ENCODE measurements at regions not wholly inside any gene's neighbourhood (a gene's known extent, or its start where the extent isn't known, plus 50 kb on each side); places are given as distances from the start of the nearest gene placed in this dataset.

DNA sequence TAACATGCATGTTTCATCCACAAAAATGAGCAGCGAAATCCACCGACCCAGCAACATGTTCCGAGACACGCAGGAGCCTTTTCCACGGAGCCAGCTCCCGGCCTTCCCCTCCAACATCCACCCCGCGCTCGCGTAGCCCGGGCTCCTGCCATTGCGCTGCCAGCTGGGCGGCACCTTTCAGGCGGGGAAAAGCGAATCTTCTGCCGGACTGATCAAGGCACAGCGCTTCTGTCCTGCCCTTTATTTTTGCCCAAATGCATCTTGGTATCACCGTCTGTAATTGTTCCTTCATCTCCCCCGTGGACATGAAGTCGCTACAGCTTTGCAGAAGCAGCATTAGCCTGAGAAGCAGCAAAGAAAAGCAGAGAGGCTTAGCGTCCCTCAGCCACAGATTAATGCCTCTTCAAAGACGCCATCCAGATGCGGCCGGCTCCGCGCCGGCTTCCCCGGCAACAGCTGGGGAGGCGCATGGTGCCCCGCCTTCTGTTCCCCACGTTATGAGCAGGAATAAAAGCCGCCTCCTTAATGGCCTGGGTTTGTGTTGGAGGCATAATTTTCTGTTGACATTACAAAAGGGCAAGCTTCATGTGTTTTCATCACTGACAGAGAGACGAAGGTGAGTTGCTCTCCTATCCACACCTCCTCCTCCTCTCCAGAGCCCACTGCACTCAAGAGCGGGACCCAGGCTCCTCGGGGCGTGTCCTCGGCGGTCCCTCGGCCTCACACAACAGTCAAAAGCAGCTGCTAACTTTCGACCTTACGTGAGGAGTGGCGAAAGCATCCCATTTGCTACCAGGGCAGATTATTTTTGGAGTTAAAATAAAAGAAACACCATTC lies 122.1 kb upstream of the SALL3 start (continued):
- TF ChIP-seq TOX (CRISPR knock-in tag; IDR thresholded peaks at IDR 0.05; ENCODE audit: borderline replicate concordance), result no peak
- no peak for TF ChIP-seq ZNF565 (CRISPR knock-in tag; conservative IDR thresholded peaks at IDR 0.05; ENCODE audit: low read depth)
- TF ChIP-seq, protein P1, sequence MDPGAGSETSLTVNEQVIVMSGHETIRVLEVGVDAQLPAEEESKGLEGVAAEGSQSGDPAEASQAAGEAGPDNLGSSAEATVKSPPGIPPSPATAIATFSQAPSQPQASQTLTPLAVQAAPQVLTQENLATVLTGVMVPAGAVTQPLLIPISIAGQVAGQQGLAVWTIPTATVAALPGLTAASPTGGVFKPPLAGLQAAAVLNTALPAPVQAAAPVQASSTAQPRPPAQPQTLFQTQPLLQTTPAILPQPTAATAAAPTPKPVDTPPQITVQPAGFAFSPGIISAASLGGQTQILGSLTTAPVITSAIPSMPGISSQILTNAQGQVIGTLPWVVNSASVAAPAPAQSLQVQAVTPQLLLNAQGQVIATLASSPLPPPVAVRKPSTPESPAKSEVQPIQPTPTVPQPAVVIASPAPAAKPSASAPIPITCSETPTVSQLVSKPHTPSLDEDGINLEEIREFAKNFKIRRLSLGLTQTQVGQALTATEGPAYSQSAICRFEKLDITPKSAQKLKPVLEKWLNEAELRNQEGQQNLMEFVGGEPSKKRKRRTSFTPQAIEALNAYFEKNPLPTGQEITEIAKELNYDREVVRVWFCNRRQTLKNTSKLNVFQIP (CRISPR knock-in tag; IDR thresholded peaks at IDR 0.05; ENCODE audit: borderline replicate concordance, low read depth), result no peak
- no peak for TF ChIP-seq ARNTL (CRISPR knock-in tag; IDR thresholded peaks at IDR 0.05; ENCODE audit: borderline replicate concordance, low read depth)
- TF ChIP-seq PPARA (CRISPR knock-in tag; IDR thresholded peaks at IDR 0.05; ENCODE audit: borderline replicate concordance), result no peak
- no peak for TF ChIP-seq SNAI2 (CRISPR knock-in tag; IDR thresholded peaks at IDR 0.05)

DNA sequence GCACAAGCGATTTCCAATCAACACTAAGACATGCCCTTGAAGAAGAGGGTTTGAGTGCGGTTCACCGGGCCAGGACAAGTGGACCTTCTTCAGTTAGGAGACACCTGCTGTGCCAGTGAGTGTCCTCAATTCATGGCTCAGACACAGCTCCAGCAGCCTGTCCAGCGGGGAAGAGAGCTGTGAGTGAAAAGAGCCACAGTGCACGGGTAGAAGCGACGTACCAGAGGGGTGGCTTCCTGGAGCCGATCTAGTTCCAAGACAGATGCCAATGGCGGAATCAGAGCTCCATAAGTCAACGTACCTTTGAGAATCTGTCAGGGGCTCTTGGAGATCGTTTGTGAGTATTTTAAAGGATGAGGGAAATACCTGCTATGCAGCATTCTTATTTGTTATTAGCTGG lies 119.9 kb upstream of the SALL3 start:
- no peak for ATAC-seq

DNA sequence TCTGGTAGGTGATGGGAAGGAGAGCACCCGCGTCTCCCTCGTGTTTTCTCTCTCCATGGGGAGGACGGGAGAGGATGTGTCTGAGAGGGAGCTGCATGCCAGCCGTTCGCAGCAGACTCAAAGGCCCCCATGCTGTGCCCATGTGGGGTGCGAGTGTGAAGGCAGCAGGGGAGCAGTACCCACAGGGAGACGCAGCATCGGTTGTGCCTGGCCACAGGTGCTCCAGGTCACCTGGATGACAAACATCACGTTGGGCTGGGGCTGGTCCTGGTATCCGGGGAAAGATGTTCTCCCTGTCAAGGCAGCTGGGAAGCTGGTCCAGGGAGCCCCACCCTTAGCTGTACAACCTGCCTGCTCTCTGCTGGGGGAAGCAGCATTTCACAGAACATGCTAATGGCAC lies 119.5 kb upstream of the SALL3 start:
- TF ChIP-seq, protein P2, sequence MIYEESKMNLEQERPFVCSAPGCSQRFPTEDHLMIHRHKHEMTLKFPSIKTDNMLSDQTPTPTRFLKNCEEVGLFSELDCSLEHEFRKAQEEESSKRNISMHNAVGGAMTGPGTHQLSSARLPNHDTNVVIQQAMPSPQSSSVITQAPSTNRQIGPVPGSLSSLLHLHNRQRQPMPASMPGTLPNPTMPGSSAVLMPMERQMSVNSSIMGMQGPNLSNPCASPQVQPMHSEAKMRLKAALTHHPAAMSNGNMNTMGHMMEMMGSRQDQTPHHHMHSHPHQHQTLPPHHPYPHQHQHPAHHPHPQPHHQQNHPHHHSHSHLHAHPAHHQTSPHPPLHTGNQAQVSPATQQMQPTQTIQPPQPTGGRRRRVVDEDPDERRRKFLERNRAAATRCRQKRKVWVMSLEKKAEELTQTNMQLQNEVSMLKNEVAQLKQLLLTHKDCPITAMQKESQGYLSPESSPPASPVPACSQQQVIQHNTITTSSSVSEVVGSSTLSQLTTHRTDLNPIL (CRISPR knock-in tag; IDR thresholded peaks at IDR 0.05; ENCODE audit: low read depth), result no peak
- TF ChIP-seq BACH2 (CRISPR knock-in tag; IDR thresholded peaks at IDR 0.05; ENCODE audit: borderline replicate concordance) (no peak), ESRRG (CRISPR knock-in tag; IDR thresholded peaks at IDR 0.05) (no peak)
- no peak for ATAC-seq

More for the DNA sequence above, 119.9 kb upstream of the SALL3 start:
- no peak for TF ChIP-seq ESRRG (CRISPR knock-in tag; IDR thresholded peaks at IDR 0.05)
- TF ChIP-seq CSDC2 (CRISPR knock-in tag; IDR thresholded peaks at IDR 0.05), result no peak
- TF ChIP-seq SNAI2 (CRISPR knock-in tag; IDR thresholded peaks at IDR 0.05), result no peak
- TF ChIP-seq ZNF565 (CRISPR knock-in tag; conservative IDR thresholded peaks at IDR 0.05; ENCODE audit: low read depth), result no peak
- TF ChIP-seq ZNF70 (CRISPR knock-in tag; IDR thresholded peaks at IDR 0.05), result no peak
- TF ChIP-seq ISL1 (CRISPR knock-in tag; IDR thresholded peaks at IDR 0.05), result no peak
- TF ChIP-seq ZFP3 (CRISPR knock-in tag; IDR thresholded peaks at IDR 0.05), result no peak
- TF ChIP-seq, protein P3, sequence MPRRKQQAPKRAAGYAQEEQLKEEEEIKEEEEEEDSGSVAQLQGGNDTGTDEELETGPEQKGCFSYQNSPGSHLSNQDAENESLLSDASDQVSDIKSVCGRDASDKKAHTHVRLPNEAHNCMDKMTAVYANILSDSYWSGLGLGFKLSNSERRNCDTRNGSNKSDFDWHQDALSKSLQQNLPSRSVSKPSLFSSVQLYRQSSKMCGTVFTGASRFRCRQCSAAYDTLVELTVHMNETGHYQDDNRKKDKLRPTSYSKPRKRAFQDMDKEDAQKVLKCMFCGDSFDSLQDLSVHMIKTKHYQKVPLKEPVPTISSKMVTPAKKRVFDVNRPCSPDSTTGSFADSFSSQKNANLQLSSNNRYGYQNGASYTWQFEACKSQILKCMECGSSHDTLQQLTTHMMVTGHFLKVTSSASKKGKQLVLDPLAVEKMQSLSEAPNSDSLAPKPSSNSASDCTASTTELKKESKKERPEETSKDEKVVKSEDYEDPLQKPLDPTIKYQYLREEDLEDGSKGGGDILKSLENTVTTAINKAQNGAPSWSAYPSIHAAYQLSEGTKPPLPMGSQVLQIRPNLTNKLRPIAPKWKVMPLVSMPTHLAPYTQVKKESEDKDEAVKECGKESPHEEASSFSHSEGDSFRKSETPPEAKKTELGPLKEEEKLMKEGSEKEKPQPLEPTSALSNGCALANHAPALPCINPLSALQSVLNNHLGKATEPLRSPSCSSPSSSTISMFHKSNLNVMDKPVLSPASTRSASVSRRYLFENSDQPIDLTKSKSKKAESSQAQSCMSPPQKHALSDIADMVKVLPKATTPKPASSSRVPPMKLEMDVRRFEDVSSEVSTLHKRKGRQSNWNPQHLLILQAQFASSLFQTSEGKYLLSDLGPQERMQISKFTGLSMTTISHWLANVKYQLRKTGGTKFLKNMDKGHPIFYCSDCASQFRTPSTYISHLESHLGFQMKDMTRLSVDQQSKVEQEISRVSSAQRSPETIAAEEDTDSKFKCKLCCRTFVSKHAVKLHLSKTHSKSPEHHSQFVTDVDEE (CRISPR knock-in tag; IDR thresholded peaks at IDR 0.05), result no peak
- TF ChIP-seq, protein P2 (CRISPR knock-in tag; IDR thresholded peaks at IDR 0.05; ENCODE audit: low read depth), result no peak
- no peak for TF ChIP-seq OSR1 (CRISPR knock-in tag; IDR thresholded peaks at IDR 0.05)
- TF ChIP-seq TCF4 (CRISPR knock-in tag; IDR thresholded peaks at IDR 0.05; ENCODE audit: borderline replicate concordance), result no peak
- TF ChIP-seq GLIS3 (CRISPR knock-in tag; IDR thresholded peaks at IDR 0.05), result no peak
- no peak for TF ChIP-seq ARNTL (CRISPR knock-in tag; IDR thresholded peaks at IDR 0.05; ENCODE audit: borderline replicate concordance, low read depth)
- TF ChIP-seq ZFP30 (CRISPR knock-in tag; IDR thresholded peaks at IDR 0.05), result no peak
- TF ChIP-seq, protein P1 (CRISPR knock-in tag; IDR thresholded peaks at IDR 0.05; ENCODE audit: borderline replicate concordance, low read depth), result no peak
- no peak for TF ChIP-seq TOX (CRISPR knock-in tag; IDR thresholded peaks at IDR 0.05; ENCODE audit: borderline replicate concordance)
- no peak for TF ChIP-seq BACH2 (CRISPR knock-in tag; IDR thresholded peaks at IDR 0.05; ENCODE audit: borderline replicate concordance)
- TF ChIP-seq RARB (CRISPR knock-in tag; IDR thresholded peaks at IDR 0.05), result no peak
